ENCODE measurements at regions not wholly inside any gene's neighbourhood (a gene's known extent, or its start where the extent isn't known, plus 50 kb on each side); places are given as distances from the start of the nearest gene placed in this dataset.

- H3K27ac ChIP-seq (replicated peaks), result no peak overlapping the region
- no peaks in the 10 kb centered on the region for H3K27me3 ChIP-seq (ENCODE audit: insufficient read depth, poor library complexity, severe bottlenecking)
- DNase-seq (ENCODE audit: low read depth in 1 of 2, low spot score in 1 of 2), result no peak
- H3K4me3 ChIP-seq (replicated peaks; ENCODE audit: insufficient read depth, low read length), result no peak overlapping the region
- TF ChIP-seq CTCF (IDR thresholded peaks at IDR 0.05; ENCODE audit: insufficient read depth, low read length) (no peak), GABPA (IDR thresholded peaks at IDR 0.05; ENCODE audit: low read depth) (no peak), REST (IDR thresholded peaks at IDR 0.05; ENCODE audit: insufficient replicate concordance, low read depth) (no peak), POLR2AphosphoS5 (IDR thresholded peaks at IDR 0.05; ENCODE audit: low read depth) (no peak), SPI1 (IDR thresholded peaks at IDR 0.05; ENCODE audit: borderline replicate concordance, low read depth) (no peak)
These were observed 145.6 kb upstream of the TMCO5A start for GRCh38 chr15:37788767-37789396.

- TF ChIP-seq GABPA (IDR thresholded peaks at IDR 0.05; ENCODE audit: low read depth) (no peak), POLR2AphosphoS5 (IDR thresholded peaks at IDR 0.05; ENCODE audit: low read depth) (no peak), REST (IDR thresholded peaks at IDR 0.05; ENCODE audit: insufficient replicate concordance, low read depth) (no peak), SPI1 (IDR thresholded peaks at IDR 0.05; ENCODE audit: borderline replicate concordance, low read depth) (no peak), CTCF (IDR thresholded peaks at IDR 0.05; ENCODE audit: insufficient read depth, low read length) (no peak)
- H3K27me3 ChIP-seq (ENCODE audit: insufficient read depth, poor library complexity, severe bottlenecking), result no peaks in the 10 kb centered on the region
- DNase-seq (ENCODE audit: low read depth in 1 of 2, low spot score in 1 of 2), result no peak
- H3K27ac ChIP-seq (replicated peaks), result no peak overlapping the region
- no peak overlapping the region for H3K4me3 ChIP-seq (replicated peaks; ENCODE audit: insufficient read depth, low read length)
These were observed 145.0 kb upstream of the TMCO5A start for GRCh38 chr15:37789397-37789786.

GRCh38 chr15:37789881-37790280 lies 144.6 kb upstream of the TMCO5A start:
- H3K27ac ChIP-seq (replicated peaks), result no peak overlapping the region
- no peak overlapping the region for H3K4me3 ChIP-seq (replicated peaks; ENCODE audit: insufficient read depth, low read length)
- TF ChIP-seq REST (IDR thresholded peaks at IDR 0.05; ENCODE audit: insufficient replicate concordance, low read depth) (no peak), GABPA (IDR thresholded peaks at IDR 0.05; ENCODE audit: low read depth) (no peak), SPI1 (IDR thresholded peaks at IDR 0.05; ENCODE audit: borderline replicate concordance, low read depth) (no peak)
- DNase-seq (ENCODE audit: low read depth in 1 of 2, low spot score in 1 of 2), result no peak
- peaks cover under 1% of the 10 kb centered on the region for H3K27me3 ChIP-seq (ENCODE audit: insufficient read depth, poor library complexity, severe bottlenecking)

Measured in HL-60 (cell line).